ENCODE measurements at regions not wholly inside any gene's neighbourhood (a gene's known extent, or its start where the extent isn't known, plus 50 kb on each side); places are given as distances from the start of the nearest gene placed in this dataset.

GRCh38 chr6:18753076-18753475 lies 365.9 kb downstream of the RNF144B start:
- H3K79me2 ChIP-seq (ENCODE audit: insufficient read depth, low read depth) = no peaks in the 10 kb centered on the region
- no peak for TF ChIP-seq CTCF (conservative IDR thresholded peaks at IDR 0.05; ENCODE audit: low read depth, low read length)
- H2AFZ ChIP-seq (ENCODE audit: low read depth) = no peak overlapping the region
- no peaks in the 10 kb centered on the region for H4K20me1 ChIP-seq (ENCODE audit: insufficient read depth)
- no peak overlapping the region for H3K4me2 ChIP-seq
- H3K4me3 ChIP-seq (IDR thresholded peaks at IDR 0.05; ENCODE audit: insufficient read depth, low read depth, low read length) = no peak overlapping the region
- no peak overlapping the region for H3K27ac ChIP-seq
- H3K27me3 ChIP-seq (ENCODE audit: insufficient read depth, low read depth) = no peaks in the 10 kb centered on the region
- H3K9ac ChIP-seq = no peak overlapping the region
- no peaks in the 10 kb centered on the region for H3K4me1 ChIP-seq (ENCODE audit: low read depth, poor library complexity, severe bottlenecking)
- H3K36me3 ChIP-seq (ENCODE audit: insufficient read depth) = no peaks in the 10 kb centered on the region

- Histone ChIP-seq H4K20me1 (ENCODE audit: insufficient read depth) (no peaks in the 10 kb centered on the region), H3K36me3 (ENCODE audit: insufficient read depth) (no peaks in the 10 kb centered on the region), H3K27ac (no peak overlapping the region), H3K4me3 (IDR thresholded peaks at IDR 0.05; ENCODE audit: insufficient read depth, low read depth, low read length) (no peak overlapping the region), H3K79me2 (ENCODE audit: insufficient read depth, low read depth) (no peaks in the 10 kb centered on the region), H3K4me2 (no peak overlapping the region), H2AFZ (ENCODE audit: low read depth) (no peak overlapping the region), H3K27me3 (ENCODE audit: insufficient read depth, low read depth) (no peaks in the 10 kb centered on the region), H3K4me1 (ENCODE audit: low read depth, poor library complexity, severe bottlenecking) (no peaks in the 10 kb centered on the region), H3K9ac (no peak overlapping the region)
- no peak for TF ChIP-seq CTCF (conservative IDR thresholded peaks at IDR 0.05; ENCODE audit: low read depth, low read length)
Observed at GRCh38 chr6:18763086-18763485, 375.9 kb downstream of the RNF144B start.

DNA sequence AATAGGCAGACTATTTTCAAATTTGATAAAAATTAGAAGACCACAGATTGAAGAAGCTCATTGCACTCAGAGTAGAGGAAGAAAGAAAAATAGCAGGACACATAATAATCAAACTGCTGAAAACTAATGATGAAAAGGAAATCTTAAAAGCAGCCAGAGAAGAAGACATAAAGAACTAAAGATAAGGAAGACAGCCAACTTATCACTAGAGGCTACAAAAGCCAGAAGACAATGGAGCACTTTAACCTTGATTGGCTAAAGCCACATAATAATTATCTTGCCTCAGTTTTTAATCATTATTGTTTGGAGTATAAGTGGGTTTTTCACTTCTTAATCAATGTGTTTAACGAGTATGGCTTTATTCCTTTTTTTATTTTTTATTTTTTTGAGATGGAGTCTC lies 397.6 kb downstream of the RNF144B start:
- Histone ChIP-seq H3K36me3 (ENCODE audit: insufficient read depth) (no peaks in the 10 kb centered on the region), H3K9ac (no peak overlapping the region), H3K27me3 (ENCODE audit: insufficient read depth, low read depth) (no peaks in the 10 kb centered on the region), H4K20me1 (ENCODE audit: insufficient read depth) (no peaks in the 10 kb centered on the region), H3K27ac (no peak overlapping the region), H2AFZ (ENCODE audit: low read depth) (no peak overlapping the region), H3K79me2 (ENCODE audit: insufficient read depth, low read depth) (no peaks in the 10 kb centered on the region), H3K4me2 (no peak overlapping the region), H3K4me3 (IDR thresholded peaks at IDR 0.05; ENCODE audit: insufficient read depth, low read depth, low read length) (no peak overlapping the region), H3K4me1 (ENCODE audit: low read depth, poor library complexity, severe bottlenecking) (no peaks in the 10 kb centered on the region)
- TF ChIP-seq CTCF (conservative IDR thresholded peaks at IDR 0.05; ENCODE audit: low read depth, low read length) = no peak

- Histone ChIP-seq H3K27me3 (ENCODE audit: insufficient read depth, low read depth) (no peaks in the 10 kb centered on the region), H3K27ac (no peak overlapping the region), H3K4me2 (no peak overlapping the region), H2AFZ (ENCODE audit: low read depth) (no peak overlapping the region), H3K4me3 (IDR thresholded peaks at IDR 0.05; ENCODE audit: insufficient read depth, low read depth, low read length) (no peak overlapping the region), H3K9ac (no peak overlapping the region), H3K79me2 (ENCODE audit: insufficient read depth, low read depth) (no peaks in the 10 kb centered on the region), H3K36me3 (ENCODE audit: insufficient read depth) (no peaks in the 10 kb centered on the region), H4K20me1 (ENCODE audit: insufficient read depth) (no peaks in the 10 kb centered on the region), H3K4me1 (ENCODE audit: low read depth, poor library complexity, severe bottlenecking) (no peaks in the 10 kb centered on the region)
- TF ChIP-seq CTCF (conservative IDR thresholded peaks at IDR 0.05; ENCODE audit: low read depth, low read length) = no peak
Observed at GRCh38 chr6:18785810-18786490, 398.8 kb downstream of the RNF144B start.
